Sigmoid colon (tissue), 6 donors: ENCODE measurements at regions not wholly inside any gene's neighbourhood (a gene's known extent, or its start where the extent isn't known, plus 50 kb on each side); places are given as distances from the start of the nearest gene placed in this dataset.
"Not testable (repeated sequence)": the region's sequence is repeated elsewhere in the genome, so short reads cannot be mapped to it uniquely, and the experiment has no call there.

ENCODE experiments used
- DNase-seq: peaks from one replicate; pipeline ENCODE4 v3.0.0-alpha.2; 2019
- H3K27ac ChIP-seq, 4 donors: fragments of 200-600 bp; sonication (generic); one replicate each; pipeline ENCODE4 v1.5.1; 2016 to 2019; ENCODE audit warnings: mild to moderate bottlenecking in 1 of 4
- H3K27me3 ChIP-seq, 3 donors: fragments of 200-600 bp; sonication (generic); one replicate each; pipeline ENCODE4 v1.5.1; 2019; ENCODE audit warnings: mild to moderate bottlenecking in 1 of 3
- H3K36me3 ChIP-seq, 4 donors: fragments of 200-600 bp; sonication (generic); one replicate each; pipeline ENCODE4 v1.5.1; 2016 to 2019
- H3K4me1 ChIP-seq, 4 donors: fragments of 200-600 bp; sonication (generic); one replicate each; pipeline ENCODE4 v1.5.1; 2017 to 2019
- H3K4me3 ChIP-seq, 4 donors: fragments of 200-600 bp; sonication (generic); one replicate each; pipeline ENCODE4 v1.5.1; 2017 to 2019; ENCODE audit warnings: mild to moderate bottlenecking in 2 of 4, moderate library complexity in 1 of 4
- H3K9me3 ChIP-seq, 4 donors: fragments of 200-600 bp in 3 of 4; sonication (generic) in 3 of 4; one replicate each; pipeline versions ENCODE4 v1.5.1 to v1.6.1; 2013 to 2019
- EP300 ChIP-seq, 4 donors: sonication (generic); formaldehyde crosslinking; IDR thresholded peaks; one replicate each; pipeline ENCODE4 v1.6.1; 2017; ENCODE audit warnings: antibody characterized with exemption in 4 of 4
- POLR2A ChIP-seq, 2 donors: fragments of 450-650 bp; IDR thresholded peaks; one replicate each; pipeline ENCODE4 v1.6.1; 2016; ENCODE audit warnings: antibody characterized with exemption in 2 of 2, mild to moderate bottlenecking in 2 of 2, moderate library complexity in 2 of 2
- POLR2AphosphoS5 ChIP-seq, 4 donors: sonication (generic); formaldehyde crosslinking; IDR thresholded peaks; one replicate each; pipeline ENCODE4 v1.6.1; 2017; ENCODE audit warnings: antibody characterized with exemption in 4 of 4
- WGBS, 2 donors: extraction: QIAGEN DNeasy Blood & Tissue Kit; methylation state at CpG; one replicate each; pipeline ENCODE4 v1.1.7; 2013; 5-methylcytosine and 5-hydroxymethylcytosine counted together
- intact Hi-C: fragments of 100-400 bp; cut with DNase I; formaldehyde crosslinking; loops from one replicate; pipeline ENCODE4 v1.15.1; 2023
- TF ChIP-seq, protein P1 (sequence below), 4 experiments: fragments of 450-650 bp in 3 of 4; fragments of 200-600 bp in 1 of 4; IDR thresholded peaks; one replicate each; pipeline ENCODE4 v1.5.1; 2016 to 2019; ENCODE audit warnings: antibody characterized with exemption in 4 of 4, mild to moderate bottlenecking in 3 of 4, moderate library complexity in 2 of 4
- donor health status: healthy with polysubstance abuse.
- donor health status: healthy.

DNA sequence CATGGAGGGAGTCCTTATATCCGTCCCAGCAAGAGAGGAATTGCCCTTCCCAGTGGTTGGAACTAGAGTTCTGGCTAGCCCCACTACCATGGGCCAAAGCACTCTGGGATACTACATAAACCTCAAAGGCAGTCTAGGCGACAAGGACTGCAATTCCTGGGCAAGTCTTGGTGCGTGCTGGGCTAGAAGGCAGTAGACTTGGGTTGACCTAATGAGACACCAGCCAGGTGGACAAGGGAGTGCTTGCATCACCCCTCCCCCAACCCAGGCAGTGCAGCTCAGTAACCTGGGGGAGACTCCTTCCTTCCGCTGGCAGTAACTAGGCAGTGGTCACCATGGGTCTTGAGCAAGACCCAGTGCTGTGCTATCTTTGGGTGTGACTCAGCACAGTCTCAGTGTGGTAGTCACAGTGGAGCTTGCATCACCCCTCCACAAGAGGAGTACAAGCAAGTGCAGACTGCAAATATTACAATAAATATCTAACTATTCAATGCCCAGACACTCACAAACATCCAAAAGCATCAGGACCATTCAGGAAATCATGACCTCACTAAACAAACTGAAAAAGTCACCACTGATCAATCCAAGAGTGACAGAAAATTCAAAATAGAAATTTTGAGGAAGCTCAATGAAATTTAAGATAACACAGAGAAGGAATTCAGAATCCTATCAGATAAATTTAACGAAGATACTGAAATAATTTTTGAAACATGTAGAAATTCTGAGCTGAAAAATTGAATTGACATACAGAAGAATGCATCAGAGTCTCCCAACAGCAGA lies 84.7 kb upstream of the LYPLAL1 start:
- Histone ChIP-seq H3K36me3 (no peaks in the 10 kb centered on the region), H3K27me3 (no peaks in the 10 kb centered on the region), H3K4me1 (no peaks in the 10 kb centered on the region), H3K9me3 (no peaks in the 10 kb centered on the region), H3K27ac (no peak overlapping the region), H3K4me3 (no peak overlapping the region)
- intact Hi-C loops, result no loop called here
- DNase-seq, result no peak
- no peak for TF ChIP-seq EP300 (IDR thresholded peaks at IDR 0.05)
- TF ChIP-seq, protein P1, sequence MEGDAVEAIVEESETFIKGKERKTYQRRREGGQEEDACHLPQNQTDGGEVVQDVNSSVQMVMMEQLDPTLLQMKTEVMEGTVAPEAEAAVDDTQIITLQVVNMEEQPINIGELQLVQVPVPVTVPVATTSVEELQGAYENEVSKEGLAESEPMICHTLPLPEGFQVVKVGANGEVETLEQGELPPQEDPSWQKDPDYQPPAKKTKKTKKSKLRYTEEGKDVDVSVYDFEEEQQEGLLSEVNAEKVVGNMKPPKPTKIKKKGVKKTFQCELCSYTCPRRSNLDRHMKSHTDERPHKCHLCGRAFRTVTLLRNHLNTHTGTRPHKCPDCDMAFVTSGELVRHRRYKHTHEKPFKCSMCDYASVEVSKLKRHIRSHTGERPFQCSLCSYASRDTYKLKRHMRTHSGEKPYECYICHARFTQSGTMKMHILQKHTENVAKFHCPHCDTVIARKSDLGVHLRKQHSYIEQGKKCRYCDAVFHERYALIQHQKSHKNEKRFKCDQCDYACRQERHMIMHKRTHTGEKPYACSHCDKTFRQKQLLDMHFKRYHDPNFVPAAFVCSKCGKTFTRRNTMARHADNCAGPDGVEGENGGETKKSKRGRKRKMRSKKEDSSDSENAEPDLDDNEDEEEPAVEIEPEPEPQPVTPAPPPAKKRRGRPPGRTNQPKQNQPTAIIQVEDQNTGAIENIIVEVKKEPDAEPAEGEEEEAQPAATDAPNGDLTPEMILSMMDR (IDR thresholded peaks at IDR 0.05), result no peak
- TF ChIP-seq POLR2A (IDR thresholded peaks at IDR 0.05), result no peak
- no peak for TF ChIP-seq POLR2AphosphoS5 (IDR thresholded peaks at IDR 0.05)
- WGBS, 2 donors, result 78 to 84% methylated on average over 5 of the region's 5 CpGs

DNA sequence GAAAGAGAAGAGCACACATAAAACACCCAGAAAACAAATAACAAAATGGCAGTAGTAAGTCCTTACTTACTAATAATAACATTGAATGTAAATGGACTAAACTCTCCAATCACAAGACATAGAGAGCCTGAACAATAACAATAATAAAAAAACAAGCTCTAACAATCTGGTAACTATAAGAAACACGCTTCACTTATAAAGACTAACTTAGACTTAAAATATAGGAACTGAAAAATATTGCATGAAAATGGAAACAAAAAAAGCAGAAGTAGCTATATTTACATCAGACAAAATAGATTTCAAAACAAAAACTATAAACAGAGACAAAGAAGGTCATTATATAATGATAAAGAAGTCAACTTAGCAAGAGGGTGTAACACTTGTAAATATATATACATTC lies 83.1 kb upstream of the LYPLAL1 start:
- intact Hi-C loops, result no loop called here
- Histone ChIP-seq H3K36me3 (no peaks in the 10 kb centered on the region), H3K9me3 (no peaks in the 10 kb centered on the region), H3K4me3 (no peak overlapping the region), H3K27ac (no peak overlapping the region), H3K4me1 (no peaks in the 10 kb centered on the region), H3K27me3 (no peaks in the 10 kb centered on the region)
- TF ChIP-seq, protein P1 (IDR thresholded peaks at IDR 0.05), result no peak
- TF ChIP-seq POLR2A (IDR thresholded peaks at IDR 0.05), result no peak
- WGBS, 2 donors, result 66 to 70% methylated on average over 1 of the region's 1 CpG
- DNase-seq, result no peak

DNA sequence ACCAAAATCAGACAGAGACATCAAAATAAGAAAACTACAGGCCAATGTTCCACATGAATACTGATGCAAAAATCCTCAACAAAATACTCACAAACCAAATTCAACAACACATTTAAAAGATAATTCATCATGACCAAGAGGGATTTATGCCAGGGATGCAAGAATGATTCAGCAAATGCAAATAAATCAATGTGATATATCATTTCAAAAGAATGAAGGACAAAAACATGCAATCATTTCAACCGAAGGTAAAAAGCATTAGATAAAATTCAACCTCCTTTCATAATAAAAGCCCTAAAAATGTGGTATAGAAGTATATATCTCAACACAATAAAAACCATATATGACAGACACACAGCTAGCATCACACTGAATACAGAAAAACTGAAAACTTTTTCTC lies 81.5 kb upstream of the LYPLAL1 start:
- Histone ChIP-seq H3K36me3 (no peaks in the 10 kb centered on the region), H3K4me3 (no peak overlapping the region), H3K4me1 (no peaks in the 10 kb centered on the region), H3K9me3 (no peaks in the 10 kb centered on the region), H3K27ac (no peak overlapping the region), H3K27me3 (no peaks in the 10 kb centered on the region)
- no peak for TF ChIP-seq POLR2A (IDR thresholded peaks at IDR 0.05)
- TF ChIP-seq EP300 (IDR thresholded peaks at IDR 0.05), result no peak
- no peak for TF ChIP-seq POLR2AphosphoS5 (IDR thresholded peaks at IDR 0.05)
- TF ChIP-seq, protein P1 (IDR thresholded peaks at IDR 0.05), result no peak
- intact Hi-C loops, result no loop called here
- DNase-seq, result no peak
- 60 to 81% methylated on average over 1 of the region's 1 CpG for WGBS, 2 donors

DNA sequence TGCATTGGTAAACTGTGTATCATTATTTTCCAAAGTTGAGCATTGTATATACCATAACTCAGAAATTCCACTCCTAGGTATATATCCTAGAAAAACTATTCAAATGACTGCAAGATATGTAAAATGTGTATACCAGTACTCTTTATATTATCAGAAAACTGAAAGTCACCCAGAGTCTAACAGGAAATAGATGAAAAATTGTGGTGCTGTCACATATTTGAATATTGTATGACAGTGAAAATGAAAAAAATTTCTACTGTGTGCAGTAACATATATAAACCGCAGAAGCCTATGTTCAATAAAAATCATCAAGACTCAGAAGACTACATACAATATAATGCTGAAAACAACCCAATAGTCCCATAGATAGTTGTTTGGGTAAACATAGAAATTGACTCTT lies 74.4 kb upstream of the LYPLAL1 start:
- TF ChIP-seq, protein P1 (IDR thresholded peaks at IDR 0.05), result no peak
- TF ChIP-seq POLR2AphosphoS5 (IDR thresholded peaks at IDR 0.05) (no peak), POLR2A (IDR thresholded peaks at IDR 0.05) (no peak), EP300 (IDR thresholded peaks at IDR 0.05) (no peak)
- no peak overlapping the region for H3K4me3 ChIP-seq
- no peaks in the 10 kb centered on the region for H3K36me3 ChIP-seq
- no peak for DNase-seq
- H3K9me3 ChIP-seq, result no peaks in the 10 kb centered on the region
- H3K4me1 ChIP-seq, result no peaks in the 10 kb centered on the region
- no peaks in the 10 kb centered on the region for H3K27me3 ChIP-seq
- no peak overlapping the region for H3K27ac ChIP-seq
- intact Hi-C loops, result no loop called here
- WGBS, 2 donors, result 40 to 90% methylated on average over 1 of the region's 1 CpG

DNA sequence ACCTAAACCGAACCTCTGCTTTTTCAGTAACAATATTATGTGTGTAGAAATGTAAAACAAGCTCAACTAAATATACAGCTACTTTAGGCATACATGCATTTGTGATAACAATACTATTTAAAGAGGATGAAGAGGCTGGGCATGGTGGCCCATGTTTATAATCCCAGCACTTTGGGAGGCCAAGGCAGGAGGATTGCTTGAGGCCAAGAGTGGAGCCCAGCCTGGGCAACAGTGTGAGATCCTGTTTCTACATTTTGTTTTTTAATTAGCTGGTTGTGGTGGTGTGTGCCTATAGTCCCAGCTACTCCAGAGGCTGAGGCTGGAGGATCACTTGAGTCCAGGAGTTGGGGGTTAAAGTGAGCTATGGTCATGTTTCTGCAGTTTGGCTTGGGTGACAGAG lies 73.6 kb upstream of the LYPLAL1 start:
- H3K4me3 ChIP-seq, result no peak overlapping the region
- intact Hi-C loops, result no loop called here
- H3K4me1 ChIP-seq, result no peaks in the 10 kb centered on the region
- H3K36me3 ChIP-seq, result no peaks in the 10 kb centered on the region
- no peaks in the 10 kb centered on the region for H3K27me3 ChIP-seq
- no peak for TF ChIP-seq EP300 (IDR thresholded peaks at IDR 0.05)
- no peak for TF ChIP-seq POLR2A (IDR thresholded peaks at IDR 0.05)
- no peak for TF ChIP-seq POLR2AphosphoS5 (IDR thresholded peaks at IDR 0.05)
- TF ChIP-seq, protein P1 (IDR thresholded peaks at IDR 0.05), result no peak
- no peak for DNase-seq
- no peak overlapping the region for H3K27ac ChIP-seq
- WGBS, 2 donors, result 1 to 58% methylated on average over 1 of the region's 1 CpG
- no peaks in the 10 kb centered on the region for H3K9me3 ChIP-seq

DNA sequence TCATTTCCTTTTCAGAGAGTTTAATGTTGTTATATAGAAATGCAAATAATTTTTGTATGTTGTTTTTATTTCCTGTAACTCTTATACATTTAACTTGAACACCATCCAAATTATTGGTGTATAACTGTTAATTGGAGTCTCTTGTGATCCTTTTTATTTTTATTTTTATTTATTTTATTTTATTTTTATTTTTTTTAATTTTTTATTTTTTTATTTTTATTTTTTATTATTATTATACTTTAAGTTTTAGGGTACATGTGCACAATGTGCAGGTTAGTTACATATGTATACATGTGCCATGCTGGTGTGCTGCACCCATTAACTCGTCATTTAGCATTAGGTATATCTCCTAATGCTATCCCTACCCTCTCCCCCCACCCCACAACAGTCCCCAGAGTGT lies 71.2 kb upstream of the LYPLAL1 start:
- H3K27ac ChIP-seq, H3K9me3 ChIP-seq, intact Hi-C loops, H3K4me1 ChIP-seq, DNase-seq, H3K36me3 ChIP-seq, H3K27me3 ChIP-seq, H3K4me3 ChIP-seq: not testable (repeated sequence)
- 71 to 100% methylated on average over 1 of the region's 1 CpG for WGBS, 2 donors
